ENCODE measurements at regions not wholly inside any gene's neighbourhood (a gene's known extent, or its start where the extent isn't known, plus 50 kb on each side); places are given as distances from the start of the nearest gene placed in this dataset.

DNA sequence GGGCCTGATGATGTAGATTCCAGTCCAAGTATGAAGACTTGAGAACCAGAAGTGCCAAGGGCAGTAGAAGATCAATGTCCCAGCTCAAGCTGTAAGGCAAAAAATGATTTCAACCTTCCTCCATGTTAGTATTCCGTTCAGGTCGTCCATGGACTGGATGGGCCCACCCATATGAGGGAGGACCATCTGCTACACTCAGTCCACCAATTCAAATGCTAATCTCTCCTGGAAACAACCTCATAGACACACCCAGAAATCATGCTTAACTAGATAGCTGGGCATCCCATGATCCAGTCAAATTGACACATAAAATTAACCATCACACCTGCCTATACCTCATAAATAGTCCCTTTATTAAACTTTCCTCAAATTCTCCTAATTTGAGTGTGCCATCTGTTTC lies 73.3 kb upstream of the NFASC start:
- Histone ChIP-seq H4K20me1 (ENCODE audit: control insufficient read depth, insufficient read depth, insufficient read length) (no peaks in the 10 kb centered on the region), H2AK5ac (ENCODE audit: insufficient read length, low read length) (no peak overlapping the region), H3K79me1 (ENCODE audit: insufficient read depth, low read depth, low read length, poor library complexity, severe bottlenecking) (no peaks in the 10 kb centered on the region), H4K5ac (ENCODE audit: insufficient read length, low read depth, low read length) (no peak overlapping the region), H3K9me3 (ENCODE audit: control insufficient read depth, low read depth, low read length) (no peaks in the 10 kb centered on the region), H3K23ac (ENCODE audit: insufficient read length, low read depth, low read length) (no peak overlapping the region), H3K4me2 (ENCODE audit: insufficient read depth, insufficient read length, low read length) (no peak overlapping the region), H2BK15ac (ENCODE audit: low read depth, low read length) (no peak overlapping the region), H2AFZ (ENCODE audit: low read length) (no peak overlapping the region), H3T11ph (ENCODE audit: low read length) (no peak overlapping the region), H4K91ac (ENCODE audit: insufficient read length, low read depth, low read length) (no peak overlapping the region), H4K8ac (replicated peaks; ENCODE audit: insufficient read length, low read depth, low read length) (no peak overlapping the region), H2BK20ac (ENCODE audit: low read depth, low read length, poor library complexity, severe bottlenecking) (no peak overlapping the region), H2BK5ac (ENCODE audit: insufficient read length, low read length) (no peak overlapping the region), H3K56ac (ENCODE audit: insufficient read length, low read depth, low read length) (no peak overlapping the region), H3K9ac (ENCODE audit: extremely low read depth, insufficient read length, low read length) (no peak overlapping the region), H3K79me2 (ENCODE audit: insufficient read depth, low read length) (no peaks in the 10 kb centered on the region), H3K4ac (ENCODE audit: low read depth, low read length) (no peak overlapping the region), H3K18ac (ENCODE audit: insufficient read length, low read depth, low read length) (no peak overlapping the region), H3K27me3 (ENCODE audit: insufficient read depth, low read length) (no peaks in the 10 kb centered on the region), H2BK12ac (ENCODE audit: insufficient read length, low read depth, low read length) (no peak overlapping the region), H3K14ac (ENCODE audit: insufficient read depth, low read length) (no peak overlapping the region), H3K23me2 (ENCODE audit: insufficient read length, low read depth, low read length, poor library complexity, severe bottlenecking) (no peaks in the 10 kb centered on the region), H2BK120ac (ENCODE audit: low read depth, low read length, poor library complexity, severe bottlenecking) (no peak overlapping the region), H3K27ac (ENCODE audit: insufficient read length, low read depth, low read length) (no peak overlapping the region), H3K4me1 (ENCODE audit: insufficient read depth, low read length) (no peaks in the 10 kb centered on the region)
- WGBS (ENCODE audit: extremely low coverage, insufficient read length, low lambda C conversion rate): no CpG with 5 or more reads among the region's 2 CpGs
- TF ChIP-seq CTCF (conservative IDR thresholded peaks at IDR 0.05): no peak
- Mint-ChIP-seq H3K4me3 (no peak overlapping the region), H3K4me1 (peaks cover 2 to 8% of the 10 kb centered on the region in 2 experiments; a peak in 2 of 4 replicates), H3K27me3 (ENCODE audit: low read depth) (peaks cover 30% of the 10 kb centered on the region), H3K27ac (no peak overlapping the region), H3K36me3 (ENCODE audit: insufficient read depth in 1 of 3, low read depth in 3 of 3) (no peaks in the 10 kb centered on the region), H3K9me3 (no peaks in the 10 kb centered on the region)
- no peak for DNase-seq
